ENCODE measurements at regions not wholly inside any gene's neighbourhood (a gene's known extent, or its start where the extent isn't known, plus 50 kb on each side); places are given as distances from the start of the nearest gene placed in this dataset.

DNA sequence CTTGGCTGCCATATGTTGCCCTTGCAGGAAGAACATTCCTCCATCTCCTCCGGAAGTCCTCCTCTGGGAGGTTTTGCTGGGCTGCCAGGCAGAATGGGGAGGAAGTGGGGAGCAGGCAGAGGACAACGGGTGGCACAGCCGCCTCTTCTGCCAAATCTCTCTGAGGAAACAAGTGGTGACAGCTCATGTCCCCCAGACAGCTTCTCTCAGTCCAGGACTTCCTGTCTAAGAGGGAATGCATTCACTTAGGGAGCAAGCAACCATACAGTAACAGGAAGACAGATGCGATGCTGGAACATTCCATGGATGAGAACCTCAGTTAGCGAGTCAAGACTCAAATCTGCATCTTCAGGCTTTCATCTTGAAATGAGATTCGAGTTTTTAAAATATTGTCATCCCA, 701.0 kb downstream of the SEMA5A start:
- no peak for DNase-seq
- Histone ChIP-seq H3K27me3 (replicated peaks; ENCODE audit: control insufficient read depth, insufficient read depth, low read length) (no peaks in the 10 kb centered on the region), H3K4me3 (ENCODE audit: low read depth, low read length) (no peak overlapping the region), H3K9me3 (0 out of 2 replicates have a peak, but pooled peaks cover 3% of the 10 kb centered on the region), H3K36me3 (ENCODE audit: control insufficient read depth, insufficient read depth, low read length) (no peaks in the 10 kb centered on the region), H3K4me1 (no peaks in the 10 kb centered on the region)
- Mint-ChIP-seq H3K36me3 (ENCODE audit: insufficient read depth, unreplicated experiment) (no peaks in the 10 kb centered on the region), H3K27ac (ENCODE audit: unreplicated experiment) (no peak overlapping the region), H3K9me3 (ENCODE audit: unreplicated experiment) (peaks cover 6% of the 10 kb centered on the region), H3K4me3 (ENCODE audit: unreplicated experiment) (no peak overlapping the region), H3K4me1 (ENCODE audit: low read depth, unreplicated experiment) (no peaks in the 10 kb centered on the region), H3K27me3 (ENCODE audit: insufficient read depth, unreplicated experiment) (peaks cover 7% of the 10 kb centered on the region)
- TF ChIP-seq, protein P1, sequence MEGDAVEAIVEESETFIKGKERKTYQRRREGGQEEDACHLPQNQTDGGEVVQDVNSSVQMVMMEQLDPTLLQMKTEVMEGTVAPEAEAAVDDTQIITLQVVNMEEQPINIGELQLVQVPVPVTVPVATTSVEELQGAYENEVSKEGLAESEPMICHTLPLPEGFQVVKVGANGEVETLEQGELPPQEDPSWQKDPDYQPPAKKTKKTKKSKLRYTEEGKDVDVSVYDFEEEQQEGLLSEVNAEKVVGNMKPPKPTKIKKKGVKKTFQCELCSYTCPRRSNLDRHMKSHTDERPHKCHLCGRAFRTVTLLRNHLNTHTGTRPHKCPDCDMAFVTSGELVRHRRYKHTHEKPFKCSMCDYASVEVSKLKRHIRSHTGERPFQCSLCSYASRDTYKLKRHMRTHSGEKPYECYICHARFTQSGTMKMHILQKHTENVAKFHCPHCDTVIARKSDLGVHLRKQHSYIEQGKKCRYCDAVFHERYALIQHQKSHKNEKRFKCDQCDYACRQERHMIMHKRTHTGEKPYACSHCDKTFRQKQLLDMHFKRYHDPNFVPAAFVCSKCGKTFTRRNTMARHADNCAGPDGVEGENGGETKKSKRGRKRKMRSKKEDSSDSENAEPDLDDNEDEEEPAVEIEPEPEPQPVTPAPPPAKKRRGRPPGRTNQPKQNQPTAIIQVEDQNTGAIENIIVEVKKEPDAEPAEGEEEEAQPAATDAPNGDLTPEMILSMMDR (IDR thresholded peaks at IDR 0.05; ENCODE audit: insufficient read depth in 1 of 2, low read depth in 1 of 2, low read length in 1 of 2, severe bottlenecking in 1 of 2, unreplicated experiment in 1 of 2) = no peak
- ChIA-PET CTCF (no interaction called here), POLR2A (no interaction called here)
- no TSS peak for BruUV-seq (replicated peaks)
- intact Hi-C loops (cut with micrococcal nuclease; ENCODE audit: unreplicated experiment) = no loop called here

DNA sequence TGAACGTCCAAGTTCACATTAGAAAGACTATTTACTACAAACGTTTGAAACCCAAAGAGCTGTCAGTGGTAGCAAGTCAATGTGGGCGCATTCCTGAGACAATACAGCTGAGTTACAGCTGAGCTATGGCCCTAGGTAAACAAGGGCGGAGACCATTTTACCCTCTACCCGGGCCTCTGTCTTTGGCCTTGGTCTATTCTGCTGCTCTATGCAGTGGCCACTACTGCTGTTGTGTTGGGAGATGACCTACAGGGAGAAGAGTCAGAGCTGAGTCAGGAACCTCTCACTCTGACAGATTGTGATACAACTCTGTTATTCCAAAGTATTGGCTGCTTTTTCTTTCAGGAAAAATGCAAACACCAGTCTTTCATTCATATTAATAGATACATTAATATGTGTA, 700.6 kb downstream of the SEMA5A start:
- no peak overlapping the region for H3K4me3 ChIP-seq (ENCODE audit: low read depth, low read length)
- H3K27me3 ChIP-seq (replicated peaks; ENCODE audit: control insufficient read depth, insufficient read depth, low read length) = no peaks in the 10 kb centered on the region
- H3K9me3 Mint-ChIP-seq (ENCODE audit: unreplicated experiment) = peaks cover 1% of the 10 kb centered on the region
- POLR2A ChIA-PET = no interaction called here
- H3K4me1 ChIP-seq = no peaks in the 10 kb centered on the region
- 0 out of 2 replicates have a peak, but pooled peaks cover 3% of the 10 kb centered on the region for H3K9me3 ChIP-seq
- no peaks in the 10 kb centered on the region for H3K4me1 Mint-ChIP-seq (ENCODE audit: low read depth, unreplicated experiment)
- no TSS peak for BruUV-seq (replicated peaks)
- H3K27me3 Mint-ChIP-seq (ENCODE audit: insufficient read depth, unreplicated experiment) = peaks cover 7% of the 10 kb centered on the region
- no peaks in the 10 kb centered on the region for H3K36me3 Mint-ChIP-seq (ENCODE audit: insufficient read depth, unreplicated experiment)
- H3K27ac Mint-ChIP-seq (ENCODE audit: unreplicated experiment) = no peak overlapping the region
- no peak overlapping the region for H3K4me3 Mint-ChIP-seq (ENCODE audit: unreplicated experiment)
- CTCF ChIA-PET = no interaction called here
- DNase-seq = no peak
- TF ChIP-seq, protein P1 (IDR thresholded peaks at IDR 0.05; ENCODE audit: insufficient read depth in 1 of 2, low read depth in 1 of 2, low read length in 1 of 2, severe bottlenecking in 1 of 2, unreplicated experiment in 1 of 2) = no peak
- no peaks in the 10 kb centered on the region for H3K36me3 ChIP-seq (ENCODE audit: control insufficient read depth, insufficient read depth, low read length)
- intact Hi-C loops (cut with micrococcal nuclease; ENCODE audit: unreplicated experiment) = no loop called here

DNA sequence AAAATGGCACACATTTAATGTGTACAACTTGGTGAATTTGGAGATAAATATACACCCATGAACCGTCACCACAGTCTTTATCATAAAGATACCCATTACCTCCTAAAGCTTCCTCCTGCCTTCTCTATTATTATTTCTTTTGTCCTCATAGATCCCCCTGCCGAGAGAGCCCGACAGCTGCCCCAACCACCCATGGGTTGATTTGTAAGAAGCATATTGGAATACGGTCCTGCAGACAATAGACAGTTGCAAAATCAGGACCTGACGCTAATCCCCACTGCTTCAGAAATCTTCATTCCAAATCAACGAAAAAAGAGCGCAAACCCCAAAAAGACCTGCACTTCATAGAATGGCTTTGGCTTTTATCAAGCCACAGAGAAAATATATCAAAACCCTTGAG, 697.5 kb downstream of the SEMA5A start:
- no peak overlapping the region for H3K4me3 Mint-ChIP-seq (ENCODE audit: unreplicated experiment)
- H3K36me3 Mint-ChIP-seq (ENCODE audit: insufficient read depth, unreplicated experiment) = no peaks in the 10 kb centered on the region
- Histone ChIP-seq H3K4me1 (no peaks in the 10 kb centered on the region), H3K27me3 (replicated peaks; ENCODE audit: control insufficient read depth, insufficient read depth, low read length) (no peaks in the 10 kb centered on the region), H3K9me3 (no peaks in the 10 kb centered on the region), H3K36me3 (ENCODE audit: control insufficient read depth, insufficient read depth, low read length) (no peaks in the 10 kb centered on the region), H3K4me3 (ENCODE audit: low read depth, low read length) (no peak overlapping the region)
- H3K27me3 Mint-ChIP-seq (ENCODE audit: insufficient read depth, unreplicated experiment) = peaks cover 3% of the 10 kb centered on the region
- no peak overlapping the region for H3K27ac Mint-ChIP-seq (ENCODE audit: unreplicated experiment)
- ChIA-PET CTCF (no interaction called here), POLR2A (no interaction called here)
- H3K9me3 Mint-ChIP-seq (ENCODE audit: unreplicated experiment) = no peaks in the 10 kb centered on the region
- no peak for DNase-seq
- intact Hi-C loops (cut with micrococcal nuclease; ENCODE audit: unreplicated experiment) = no loop called here
- TF ChIP-seq, protein P1 (IDR thresholded peaks at IDR 0.05; ENCODE audit: insufficient read depth in 1 of 2, low read depth in 1 of 2, low read length in 1 of 2, severe bottlenecking in 1 of 2, unreplicated experiment in 1 of 2) = no peak
- no peaks in the 10 kb centered on the region for H3K4me1 Mint-ChIP-seq (ENCODE audit: low read depth, unreplicated experiment)
- no TSS peak for BruUV-seq (replicated peaks)

Measured in Caco-2 (cell line).